HCT116 (cell line): ENCODE measurements at regions not wholly inside any gene's neighbourhood (a gene's known extent, or its start where the extent isn't known, plus 50 kb on each side); places are given as distances from the start of the nearest gene placed in this dataset.

Source experiments
- ATAC-seq: fragments of 200-7000 bp; cut with Tn5 transposase; 2 replicates; pipeline ENCODE4 v1.9.1; 2020; ENCODE audit warnings: mild to moderate bottlenecking, moderate library complexity
- BruUV-seq: library from RNA; stranded (reverse); fragments of 400-500 nt; replicated peaks from 2 replicates; lab custom pipeline; 2021; lab: Mats Ljungman, UMichigan
- CTCF ChIA-PET: fragments of 300-600 bp; sonication (Branson Sonifier 250); formaldehyde crosslinking; loops from one replicate; lab custom pipeline; 2021; ENCODE audit warnings: antibody characterized with exemption; lab: Charles Lee
- POLR2A ChIA-PET: fragments of 300-600, 350-600 bp; sonication (Branson Sonifier 250); formaldehyde crosslinking; loops from one replicate; lab custom pipeline; 2021; ENCODE audit warnings: antibody characterized with exemption; lab: Charles Lee
- RAD21 ChIA-PET, 2 experiments: fragments of 300-600 bp; sonication (Branson Sonifier 250); formaldehyde crosslinking; loops; one replicate each; lab custom pipeline; 2023; ENCODE audit warnings: low total read pairs in 2 of 2; ENCODE audit not compliant: uncharacterized antibody in 2 of 2, unreplicated experiment in 2 of 2, low non-redundant PET in 1 of 2; lab: Charles Lee
- DNase-seq: peaks from one replicate; pipeline ENCODE4 v3.0.0-alpha.2; 2010; ENCODE audit warnings: low read depth, low spot score
- H2AFZ ChIP-seq: fragments of 200-600 bp; shearing (Covaris generic), sonication (generic); 2 replicates; pipeline ENCODE4 v1.6.1; 2017; ENCODE audit warnings: low read depth, mixed run types, mixed read lengths, antibody characterized with exemption, low read length; ENCODE audit not compliant: poor library complexity, severe bottlenecking
- H3K27ac ChIP-seq: 2 replicates; pipeline ENCODE4 v1.5.1; 2012; ENCODE audit warnings: low read depth, low read length
- H3K27me3 ChIP-seq: fragments of 200-600 bp; sonication (generic); 2 replicates; pipeline ENCODE4 v1.6.1; 2016; ENCODE audit warnings: mixed run types, low read length, mixed read lengths; ENCODE audit not compliant: insufficient read depth
- H3K36me3 ChIP-seq, 2 experiments: fragments of 200-500 bp in 1 of 2; fragments of 200-600 bp in 1 of 2; sonication (Bioruptor generic) in 1 of 2; sonication (generic) in 1 of 2; 2 replicates each; pipeline versions ENCODE4 v1.5.1 to v1.6.1; 2014 to 2016; ENCODE audit warnings: low read length in 2 of 2, inconsistent platforms in 1 of 2, mixed read lengths in 1 of 2, mixed run types in 1 of 2; ENCODE audit not compliant: insufficient read depth in 2 of 2, control insufficient read depth in 1 of 2
- H3K4me1 ChIP-seq, 2 experiments: fragments of 200-600 bp in 1 of 2; sonication (generic) in 1 of 2; 2 replicates each; pipeline versions ENCODE4 v1.5.1 to v1.6.1; 2012 to 2017; ENCODE audit warnings: low read length in 2 of 2, inconsistent platforms in 1 of 2, mild to moderate bottlenecking in 1 of 2, mixed read lengths in 1 of 2, mixed run types in 1 of 2, moderate library complexity in 1 of 2; ENCODE audit not compliant: insufficient read depth in 2 of 2, control insufficient read depth in 1 of 2
- H3K4me2 ChIP-seq: fragments of 200-600 bp; sonication (generic); 2 replicates; pipeline ENCODE4 v1.6.1; 2017; ENCODE audit warnings: mixed run types, low read length, mixed read lengths
- H3K4me3 ChIP-seq, 2 experiments: fragments of 200-600 bp in 1 of 2; sonication (generic) in 1 of 2; replicated peaks in 1 of 2; 2 replicates each; pipeline ENCODE4 v1.5.1; 2011 to 2016; ENCODE audit warnings: low read length in 2 of 2, control low read depth in 1 of 2, low read depth in 1 of 2, mild to moderate bottlenecking in 1 of 2, mixed read lengths in 1 of 2, mixed run types in 1 of 2
- H3K79me2 ChIP-seq: fragments of 200-600 bp; sonication (generic); 2 replicates; pipeline ENCODE4 v1.6.1; 2017; ENCODE audit warnings: mild to moderate bottlenecking, mixed run types, low read length, moderate library complexity, mixed read lengths; ENCODE audit not compliant: insufficient read depth
- H3K9ac ChIP-seq: fragments of 200-600 bp; sonication (generic); 2 replicates; pipeline ENCODE4 v1.6.1; 2016; ENCODE audit warnings: low read length, mixed read lengths
- H3K9me2 ChIP-seq: fragments of 200-600 bp; sonication (generic), shearing (Covaris generic); 2 replicates; pipeline ENCODE4 v1.6.1; 2017; ENCODE audit warnings: mixed run types, mild to moderate bottlenecking, moderate library complexity; ENCODE audit not compliant: insufficient read depth
- H3K9me3 ChIP-seq, 2 experiments: fragments of 200-500 bp in 1 of 2; fragments of 200-600 bp in 1 of 2; sonication (Bioruptor generic) in 1 of 2; sonication (generic) in 1 of 2; 2 replicates each; pipeline ENCODE4 v1.6.1; 2014 to 2017; ENCODE audit warnings: low read length in 2 of 2, mixed read lengths in 2 of 2, inconsistent platforms in 1 of 2, low read depth in 1 of 2, mild to moderate bottlenecking in 1 of 2, mixed run types in 1 of 2, moderate library complexity in 1 of 2; ENCODE audit not compliant: control insufficient read depth in 1 of 2, insufficient read depth in 1 of 2
- H4K20me1 ChIP-seq: fragments of 200-600 bp; sonication (generic), shearing (Covaris generic); 2 replicates; pipeline ENCODE4 v1.6.1; 2017; ENCODE audit warnings: mixed run types, mild to moderate bottlenecking, moderate library complexity; ENCODE audit not compliant: insufficient read depth
- ATF3 ChIP-seq: IDR thresholded peaks from 2 replicates; pipeline ENCODE4 v1.6.1; 2012
- CBX3 ChIP-seq: IDR thresholded peaks from 2 replicates; pipeline ENCODE4 v1.6.1; 2012; ENCODE audit warnings: low read depth
- CEBPB ChIP-seq: IDR thresholded peaks from 2 replicates; pipeline ENCODE4 v1.6.1; 2012; ENCODE audit warnings: low read depth
- EZH2 ChIP-seq: fragments of 200-600 bp; sonication (generic); IDR thresholded peaks from 2 replicates; pipeline ENCODE4 v1.6.1; 2017; ENCODE audit warnings: antibody characterized with exemption, mixed run types
- EZH2phosphoT487 ChIP-seq: fragments of 200-600 bp; IDR thresholded peaks from 2 replicates; pipeline ENCODE4 v1.6.1; 2018; ENCODE audit warnings: antibody characterized with exemption, borderline replicate concordance
- JUND ChIP-seq: IDR thresholded peaks from 2 replicates; pipeline ENCODE4 v1.6.1; 2012
- MAX ChIP-seq: IDR thresholded peaks from 2 replicates; pipeline ENCODE4 v1.6.1; 2012
- REST ChIP-seq: IDR thresholded peaks from 2 replicates; pipeline ENCODE4 v1.6.1; 2012; ENCODE audit warnings: low read depth
- SIN3A ChIP-seq: IDR thresholded peaks from 2 replicates; pipeline ENCODE4 v1.6.1; 2012; ENCODE audit warnings: low read depth
- SRF ChIP-seq: IDR thresholded peaks from 2 replicates; pipeline ENCODE4 v1.6.1; 2012; ENCODE audit warnings: low read depth
- TCF7L2 ChIP-seq: IDR thresholded peaks from 2 replicates; pipeline ENCODE4 v1.7.0; 2011; ENCODE audit warnings: borderline replicate concordance, inconsistent platforms; ENCODE audit not compliant: insufficient read depth, insufficient read length; ENCODE audit errors: extremely low read depth
- YY1 ChIP-seq: IDR thresholded peaks from 2 replicates; pipeline ENCODE4 v1.6.1; 2011; ENCODE audit warnings: low read length, low read depth, moderate library complexity, mild to moderate bottlenecking; ENCODE audit not compliant: insufficient replicate concordance; ENCODE audit errors: extremely low read depth
- ZFX ChIP-seq: fragments of 450-650 bp; IDR thresholded peaks from 2 replicates; pipeline ENCODE4 v1.6.1; 2017
- ZNF274 ChIP-seq: fragments of 200-500 bp; sonication (Bioruptor generic); IDR thresholded peaks from 2 replicates; pipeline ENCODE4 v1.6.1; 2014; ENCODE audit warnings: mild to moderate bottlenecking, low read depth, low read length, inconsistent platforms
- intact Hi-C: fragments of 100-400 bp; cut with micrococcal nuclease; formaldehyde crosslinking; loops from 2 replicates; pipeline ENCODE4 v1.10.0; 2022
- TF ChIP-seq, protein P1 (sequence below), 3 experiments: fragments of 200-600 bp in 1 of 3; sonication (generic) in 1 of 3; IDR thresholded peaks in 2 of 3; conservative IDR thresholded peaks in 1 of 3; 2 replicates each; pipeline ENCODE4 v1.5.1; 2012 to 2017; ENCODE audit warnings: low read depth in 2 of 3, low read length in 2 of 3, antibody characterized with exemption in 1 of 3, borderline replicate concordance in 1 of 3, control low read depth in 1 of 3, mild to moderate bottlenecking in 1 of 3, mixed read lengths in 1 of 3, mixed run types in 1 of 3, moderate library complexity in 1 of 3; ENCODE audit not compliant: insufficient read depth in 1 of 3

GRCh38 chr10:33455029-33455428, 120.6 kb upstream of the NRP1 start:
- intact Hi-C loops = no loop called here
- no peak overlapping the region for H2AFZ ChIP-seq
- H3K9me2 ChIP-seq = no peaks in the 10 kb centered on the region
- H3K4me3 ChIP-seq = no peak overlapping the region
- no TSS peak for BruUV-seq
- H3K9ac ChIP-seq = no peak overlapping the region
- no peak overlapping the region for H3K4me2 ChIP-seq
- H3K27ac ChIP-seq = no peak overlapping the region
- POLR2A ChIA-PET = no interaction called here
- no peaks in the 10 kb centered on the region for H3K4me1 ChIP-seq
- TF ChIP-seq EZH2 (no peak), ATF3 (no peak), ZFX (no peak), CEBPB (no peak), SRF (no peak), MAX (no peak), CBX3 (no peak), EZH2phosphoT487 (no peak), TCF7L2 (no peak), SIN3A (no peak), YY1 (no peak), JUND (no peak), ZNF274 (no peak), REST (no peak)
- TF ChIP-seq, protein P1, sequence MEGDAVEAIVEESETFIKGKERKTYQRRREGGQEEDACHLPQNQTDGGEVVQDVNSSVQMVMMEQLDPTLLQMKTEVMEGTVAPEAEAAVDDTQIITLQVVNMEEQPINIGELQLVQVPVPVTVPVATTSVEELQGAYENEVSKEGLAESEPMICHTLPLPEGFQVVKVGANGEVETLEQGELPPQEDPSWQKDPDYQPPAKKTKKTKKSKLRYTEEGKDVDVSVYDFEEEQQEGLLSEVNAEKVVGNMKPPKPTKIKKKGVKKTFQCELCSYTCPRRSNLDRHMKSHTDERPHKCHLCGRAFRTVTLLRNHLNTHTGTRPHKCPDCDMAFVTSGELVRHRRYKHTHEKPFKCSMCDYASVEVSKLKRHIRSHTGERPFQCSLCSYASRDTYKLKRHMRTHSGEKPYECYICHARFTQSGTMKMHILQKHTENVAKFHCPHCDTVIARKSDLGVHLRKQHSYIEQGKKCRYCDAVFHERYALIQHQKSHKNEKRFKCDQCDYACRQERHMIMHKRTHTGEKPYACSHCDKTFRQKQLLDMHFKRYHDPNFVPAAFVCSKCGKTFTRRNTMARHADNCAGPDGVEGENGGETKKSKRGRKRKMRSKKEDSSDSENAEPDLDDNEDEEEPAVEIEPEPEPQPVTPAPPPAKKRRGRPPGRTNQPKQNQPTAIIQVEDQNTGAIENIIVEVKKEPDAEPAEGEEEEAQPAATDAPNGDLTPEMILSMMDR (IDR thresholded peaks at IDR 0.05 in 2 of 3, conservative IDR thresholded peaks at IDR 0.05 in 1 of 3; ENCODE audit: borderline replicate concordance in 1 of 3, insufficient read depth in 1 of 3, low read depth in 2 of 3, low read length in 2 of 3) = no peak
- ATAC-seq (no peak), DNase-seq (no peak)
- no peaks in the 10 kb centered on the region for H3K36me3 ChIP-seq
- CTCF ChIA-PET = no interaction called here
- H4K20me1 ChIP-seq = no peaks in the 10 kb centered on the region
- H3K27me3 ChIP-seq = no peaks in the 10 kb centered on the region
- H3K79me2 ChIP-seq = no peaks in the 10 kb centered on the region
- H3K9me3 ChIP-seq = no peaks in the 10 kb centered on the region
- RAD21 ChIA-PET = no interaction called here
